ENCODE measurements at regions not wholly inside any gene's neighbourhood (a gene's known extent, or its start where the extent isn't known, plus 50 kb on each side); places are given as distances from the start of the nearest gene placed in this dataset.

GRCh38 chr6:105941621-105942412 lies 144.3 kb upstream of the PRDM1 start:
- Mint-ChIP-seq H3K4me3 (ENCODE audit: unreplicated experiment) (no peak overlapping the region), H3K27me3 (ENCODE audit: unreplicated experiment) (peaks cover 2% of the 10 kb centered on the region), H3K36me3 (ENCODE audit: low read depth, unreplicated experiment) (no peaks in the 10 kb centered on the region), H3K9me3 (ENCODE audit: unreplicated experiment) (no peaks in the 10 kb centered on the region), H3K27ac (ENCODE audit: unreplicated experiment) (no peak overlapping the region), H3K4me1 (ENCODE audit: unreplicated experiment) (no peaks in the 10 kb centered on the region)
- TF ChIP-seq CTCF (IDR thresholded peaks at IDR 0.05; ENCODE audit: unreplicated experiment): no peak
- DNase-seq (ENCODE audit: low spot score): no peak

GRCh38 chr6:105940990-105941389 lies 145.1 kb upstream of the PRDM1 start:
- no peaks in the 10 kb centered on the region for H3K9me3 Mint-ChIP-seq (ENCODE audit: unreplicated experiment)
- H3K27ac Mint-ChIP-seq (ENCODE audit: unreplicated experiment): no peak overlapping the region
- no peaks in the 10 kb centered on the region for H3K36me3 Mint-ChIP-seq (ENCODE audit: low read depth, unreplicated experiment)
- H3K4me3 Mint-ChIP-seq (ENCODE audit: unreplicated experiment): no peak overlapping the region
- DNase-seq (ENCODE audit: low spot score): no peak
- H3K4me1 Mint-ChIP-seq (ENCODE audit: unreplicated experiment): no peaks in the 10 kb centered on the region
- H3K27me3 Mint-ChIP-seq (ENCODE audit: unreplicated experiment): peaks cover 2% of the 10 kb centered on the region
- TF ChIP-seq CTCF (IDR thresholded peaks at IDR 0.05; ENCODE audit: unreplicated experiment): no peak

- no peak for DNase-seq (ENCODE audit: low spot score)
- no peaks in the 10 kb centered on the region for H3K36me3 Mint-ChIP-seq (ENCODE audit: low read depth, unreplicated experiment)
- no peak for TF ChIP-seq CTCF (IDR thresholded peaks at IDR 0.05; ENCODE audit: unreplicated experiment)
- no peaks in the 10 kb centered on the region for H3K27me3 Mint-ChIP-seq (ENCODE audit: unreplicated experiment)
- no peaks in the 10 kb centered on the region for H3K4me1 Mint-ChIP-seq (ENCODE audit: unreplicated experiment)
- no peak overlapping the region for H3K27ac Mint-ChIP-seq (ENCODE audit: unreplicated experiment)
- no peaks in the 10 kb centered on the region for H3K9me3 Mint-ChIP-seq (ENCODE audit: unreplicated experiment)
- no peak overlapping the region for H3K4me3 Mint-ChIP-seq (ENCODE audit: unreplicated experiment)
These were observed 149.2 kb upstream of the PRDM1 start for GRCh38 chr6:105936972-105937371.

GRCh38 chr6:105935416-105935815 lies 150.7 kb upstream of the PRDM1 start:
- Mint-ChIP-seq H3K27me3 (ENCODE audit: unreplicated experiment) (no peaks in the 10 kb centered on the region), H3K4me1 (ENCODE audit: unreplicated experiment) (no peaks in the 10 kb centered on the region)

More at GRCh38 chr6:105935416-105935815, 150.7 kb upstream of the PRDM1 start:
- no peak for TF ChIP-seq CTCF (IDR thresholded peaks at IDR 0.05; ENCODE audit: unreplicated experiment)
- Mint-ChIP-seq H3K4me3 (ENCODE audit: unreplicated experiment) (no peak overlapping the region), H3K27ac (ENCODE audit: unreplicated experiment) (no peak overlapping the region), H3K36me3 (ENCODE audit: low read depth, unreplicated experiment) (no peaks in the 10 kb centered on the region), H3K9me3 (ENCODE audit: unreplicated experiment) (no peaks in the 10 kb centered on the region)
- DNase-seq (ENCODE audit: low spot score): no peak
